ENCODE measurements at regions not wholly inside any gene's neighbourhood (a gene's known extent, or its start where the extent isn't known, plus 50 kb on each side); places are given as distances from the start of the nearest gene placed in this dataset.

GRCh38 chr2:133849341-133849740, 281.1 kb upstream of the NCKAP5 start:
- H3K9me2 ChIP-seq (ENCODE audit: insufficient read depth): no peaks in the 10 kb centered on the region
- H3K4me2 ChIP-seq (ENCODE audit: low read length): no peak overlapping the region
- intact Hi-C loops (cut with micrococcal nuclease): loop anchor here (10.0 kb wide), 2 partner anchors 675 to 1175 kb away; partner anchors contain the start of gene LYPD1
- H3K27me3 ChIP-seq (ENCODE audit: insufficient read depth, low read length): peaks cover 6% of the 10 kb centered on the region; the same call in 1 of the 2 replicates
- POLR2A ChIA-PET: no interaction called here
- H4K20me1 ChIP-seq (ENCODE audit: insufficient read depth): no peaks in the 10 kb centered on the region
- no TSS peak for BruUV-seq (replicated peaks)
- TF ChIP-seq POLR2A (IDR thresholded peaks at IDR 0.05; ENCODE audit: borderline replicate concordance, extremely low read depth, insufficient read depth, insufficient read length) (no peak), SP1 (IDR thresholded peaks at IDR 0.05; ENCODE audit: low read depth) (no peak), EGR1 (IDR thresholded peaks at IDR 0.05; ENCODE audit: low read depth) (no peak), ZFX (IDR thresholded peaks at IDR 0.05) (no peak), RAD21 (IDR thresholded peaks at IDR 0.05; ENCODE audit: low read depth) (no peak)
- DNase-seq (ENCODE audit: low read depth, low spot score): no peak
- no peaks in the 10 kb centered on the region for H3K36me3 ChIP-seq (ENCODE audit: control insufficient read depth in 1 of 2, insufficient read depth in 2 of 2, low read length in 2 of 2)
- H3K9me3 ChIP-seq (ENCODE audit: control insufficient read depth in 1 of 2, insufficient read depth in 1 of 2, low read depth in 1 of 2, low read length in 2 of 2): no peaks in the 10 kb centered on the region
- H3K79me2 ChIP-seq (ENCODE audit: insufficient read depth, low read length): no peaks in the 10 kb centered on the region
- CTCF ChIA-PET: no interaction called here
- no peak overlapping the region for H2AFZ ChIP-seq (ENCODE audit: low read depth, low read length, poor library complexity, severe bottlenecking)
- ATAC-seq: no peak
- RAD21 ChIA-PET (ENCODE audit: low non-redundant PET in 1 of 2, low total read pairs in 2 of 2, uncharacterized antibody in 2 of 2, unreplicated experiment in 2 of 2): no interaction called here
- H3K4me3 ChIP-seq (replicated peaks in 1 of 2; ENCODE audit: low read depth in 1 of 2, low read length in 2 of 2): no peak overlapping the region
- no peak overlapping the region for H3K9ac ChIP-seq (ENCODE audit: low read length)
- no peak overlapping the region for H3K27ac ChIP-seq (ENCODE audit: low read depth, low read length)
- no peaks in the 10 kb centered on the region for H3K4me1 ChIP-seq (ENCODE audit: control insufficient read depth in 1 of 2, insufficient read depth in 2 of 2, low read length in 2 of 2)

GRCh38 chr2:133854603-133855200, 286.4 kb upstream of the NCKAP5 start:
- no peaks in the 10 kb centered on the region for H4K20me1 ChIP-seq (ENCODE audit: insufficient read depth)
- H3K36me3 ChIP-seq (ENCODE audit: control insufficient read depth in 1 of 2, insufficient read depth in 2 of 2, low read length in 2 of 2): no peaks in the 10 kb centered on the region
- no peak overlapping the region for H3K9ac ChIP-seq (ENCODE audit: low read length)
- no TSS peak for BruUV-seq (replicated peaks)
- H3K4me3 ChIP-seq (replicated peaks in 1 of 2; ENCODE audit: low read depth in 1 of 2, low read length in 2 of 2): no peak overlapping the region
- ATAC-seq: no peak
- no peaks in the 10 kb centered on the region for H3K9me3 ChIP-seq (ENCODE audit: control insufficient read depth in 1 of 2, insufficient read depth in 1 of 2, low read depth in 1 of 2, low read length in 2 of 2)
- POLR2A ChIA-PET: no interaction called here
- no peak for TF ChIP-seq CBX3 (IDR thresholded peaks at IDR 0.05; ENCODE audit: low read depth)
- no peak for TF ChIP-seq SP1 (IDR thresholded peaks at IDR 0.05; ENCODE audit: low read depth)
- no peak for TF ChIP-seq ELF1 (IDR thresholded peaks at IDR 0.05; ENCODE audit: borderline replicate concordance, low read depth)
- TF ChIP-seq CEBPB (IDR thresholded peaks at IDR 0.05; ENCODE audit: low read depth): no peak
- TF ChIP-seq EZH2phosphoT487 (IDR thresholded peaks at IDR 0.05; ENCODE audit: borderline replicate concordance): no peak
- no peak for TF ChIP-seq EGR1 (IDR thresholded peaks at IDR 0.05; ENCODE audit: low read depth)
- TF ChIP-seq SRF (IDR thresholded peaks at IDR 0.05; ENCODE audit: low read depth): no peak
- no peak for TF ChIP-seq SIN3A (IDR thresholded peaks at IDR 0.05; ENCODE audit: low read depth)
- TF ChIP-seq, protein P1, sequence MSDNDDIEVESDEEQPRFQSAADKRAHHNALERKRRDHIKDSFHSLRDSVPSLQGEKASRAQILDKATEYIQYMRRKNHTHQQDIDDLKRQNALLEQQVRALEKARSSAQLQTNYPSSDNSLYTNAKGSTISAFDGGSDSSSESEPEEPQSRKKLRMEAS (IDR thresholded peaks at IDR 0.05): no peak
- no peak for TF ChIP-seq POLR2A (IDR thresholded peaks at IDR 0.05; ENCODE audit: borderline replicate concordance, extremely low read depth, insufficient read depth, insufficient read length)
- TF ChIP-seq, protein P2, sequence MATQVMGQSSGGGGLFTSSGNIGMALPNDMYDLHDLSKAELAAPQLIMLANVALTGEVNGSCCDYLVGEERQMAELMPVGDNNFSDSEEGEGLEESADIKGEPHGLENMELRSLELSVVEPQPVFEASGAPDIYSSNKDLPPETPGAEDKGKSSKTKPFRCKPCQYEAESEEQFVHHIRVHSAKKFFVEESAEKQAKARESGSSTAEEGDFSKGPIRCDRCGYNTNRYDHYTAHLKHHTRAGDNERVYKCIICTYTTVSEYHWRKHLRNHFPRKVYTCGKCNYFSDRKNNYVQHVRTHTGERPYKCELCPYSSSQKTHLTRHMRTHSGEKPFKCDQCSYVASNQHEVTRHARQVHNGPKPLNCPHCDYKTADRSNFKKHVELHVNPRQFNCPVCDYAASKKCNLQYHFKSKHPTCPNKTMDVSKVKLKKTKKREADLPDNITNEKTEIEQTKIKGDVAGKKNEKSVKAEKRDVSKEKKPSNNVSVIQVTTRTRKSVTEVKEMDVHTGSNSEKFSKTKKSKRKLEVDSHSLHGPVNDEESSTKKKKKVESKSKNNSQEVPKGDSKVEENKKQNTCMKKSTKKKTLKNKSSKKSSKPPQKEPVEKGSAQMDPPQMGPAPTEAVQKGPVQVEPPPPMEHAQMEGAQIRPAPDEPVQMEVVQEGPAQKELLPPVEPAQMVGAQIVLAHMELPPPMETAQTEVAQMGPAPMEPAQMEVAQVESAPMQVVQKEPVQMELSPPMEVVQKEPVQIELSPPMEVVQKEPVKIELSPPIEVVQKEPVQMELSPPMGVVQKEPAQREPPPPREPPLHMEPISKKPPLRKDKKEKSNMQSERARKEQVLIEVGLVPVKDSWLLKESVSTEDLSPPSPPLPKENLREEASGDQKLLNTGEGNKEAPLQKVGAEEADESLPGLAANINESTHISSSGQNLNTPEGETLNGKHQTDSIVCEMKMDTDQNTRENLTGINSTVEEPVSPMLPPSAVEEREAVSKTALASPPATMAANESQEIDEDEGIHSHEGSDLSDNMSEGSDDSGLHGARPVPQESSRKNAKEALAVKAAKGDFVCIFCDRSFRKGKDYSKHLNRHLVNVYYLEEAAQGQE (IDR thresholded peaks at IDR 0.05; ENCODE audit: low read depth): no peak
- TF ChIP-seq EZH2 (IDR thresholded peaks at IDR 0.05): no peak
- no peak for TF ChIP-seq ATF3 (IDR thresholded peaks at IDR 0.05)
- no peak for TF ChIP-seq YY1 (IDR thresholded peaks at IDR 0.05; ENCODE audit: extremely low read depth, insufficient replicate concordance, low read depth, low read length)
- TF ChIP-seq JUND (IDR thresholded peaks at IDR 0.05): no peak
- TF ChIP-seq FOSL1 (IDR thresholded peaks at IDR 0.05; ENCODE audit: low read depth): no peak
- no peak for TF ChIP-seq TCF7L2 (IDR thresholded peaks at IDR 0.05; ENCODE audit: borderline replicate concordance, extremely low read depth, insufficient read depth, insufficient read length)
- TF ChIP-seq RAD21 (IDR thresholded peaks at IDR 0.05; ENCODE audit: low read depth): no peak
- TF ChIP-seq ZNF274 (IDR thresholded peaks at IDR 0.05; ENCODE audit: low read depth, low read length): no peak
- H3K27me3 ChIP-seq (ENCODE audit: insufficient read depth, low read length): no peaks in the 10 kb centered on the region
- H3K4me1 ChIP-seq (ENCODE audit: control insufficient read depth in 1 of 2, insufficient read depth in 2 of 2, low read length in 2 of 2): no peaks in the 10 kb centered on the region
- no peaks in the 10 kb centered on the region for H3K79me2 ChIP-seq (ENCODE audit: insufficient read depth, low read length)
- CTCF ChIA-PET: no interaction called here
- H2AFZ ChIP-seq (ENCODE audit: low read depth, low read length, poor library complexity, severe bottlenecking): no peak overlapping the region
- H3K9me2 ChIP-seq (ENCODE audit: insufficient read depth): no peaks in the 10 kb centered on the region
- no peak for DNase-seq (ENCODE audit: low read depth, low spot score)
- H3K4me2 ChIP-seq (ENCODE audit: low read length): no peak overlapping the region
- no peak overlapping the region for H3K27ac ChIP-seq (ENCODE audit: low read depth, low read length)
- RAD21 ChIA-PET (ENCODE audit: low non-redundant PET in 1 of 2, low total read pairs in 2 of 2, uncharacterized antibody in 2 of 2, unreplicated experiment in 2 of 2): no interaction called here
- intact Hi-C loops (cut with micrococcal nuclease): no loop called here
